GM13977 (cell line): ENCODE measurements at regions not wholly inside any gene's neighbourhood (a gene's known extent, or its start where the extent isn't known, plus 50 kb on each side); places are given as distances from the start of the nearest gene placed in this dataset.

Experiments
- DNase-seq: peaks from one replicate; pipeline ENCODE4 v3.0.0; 2012; ENCODE audit warnings: low spot score
- in situ Hi-C: fragments of 300-500 bp; cut with MboI; formaldehyde crosslinking; loops from one replicate; pipeline ENCODE4 v1.12.0; 2022; ENCODE audit warnings: low sequenced_read_pairs, low pct_unique_long_range_greater_than_20kb, mixed read lengths, inconsistent platforms; ENCODE audit not compliant: unreplicated experiment
- TF ChIP-seq, protein P1 (sequence below): IDR thresholded peaks from 2 replicates; pipeline ENCODE4 v1.5.1; 2012; ENCODE audit warnings: mild to moderate bottlenecking, control low read depth; ENCODE audit not compliant: insufficient read depth; ENCODE audit errors: extremely low read depth, missing control alignments

DNA sequence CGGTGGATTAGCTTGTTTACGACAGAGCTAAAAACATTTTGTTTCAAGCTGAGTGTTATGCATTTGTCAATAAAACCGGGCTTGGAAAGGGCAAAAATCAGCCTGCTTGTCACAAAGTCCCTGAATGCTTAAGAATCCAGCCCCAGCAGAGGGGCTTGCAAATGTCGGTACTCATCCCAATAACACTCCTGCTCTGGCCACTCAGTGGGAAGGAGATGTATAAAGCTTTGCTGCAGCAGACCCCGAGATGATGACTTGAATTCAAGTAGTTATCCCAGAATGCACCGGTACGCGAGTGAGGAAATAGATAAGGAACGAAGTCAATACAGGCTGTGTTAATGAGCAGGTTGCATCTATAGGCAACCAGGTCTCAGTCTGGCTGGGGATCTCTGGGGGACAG is 662.3 kb downstream of the CCSER2 start:
- no peak for DNase-seq
- TF ChIP-seq, protein P1, sequence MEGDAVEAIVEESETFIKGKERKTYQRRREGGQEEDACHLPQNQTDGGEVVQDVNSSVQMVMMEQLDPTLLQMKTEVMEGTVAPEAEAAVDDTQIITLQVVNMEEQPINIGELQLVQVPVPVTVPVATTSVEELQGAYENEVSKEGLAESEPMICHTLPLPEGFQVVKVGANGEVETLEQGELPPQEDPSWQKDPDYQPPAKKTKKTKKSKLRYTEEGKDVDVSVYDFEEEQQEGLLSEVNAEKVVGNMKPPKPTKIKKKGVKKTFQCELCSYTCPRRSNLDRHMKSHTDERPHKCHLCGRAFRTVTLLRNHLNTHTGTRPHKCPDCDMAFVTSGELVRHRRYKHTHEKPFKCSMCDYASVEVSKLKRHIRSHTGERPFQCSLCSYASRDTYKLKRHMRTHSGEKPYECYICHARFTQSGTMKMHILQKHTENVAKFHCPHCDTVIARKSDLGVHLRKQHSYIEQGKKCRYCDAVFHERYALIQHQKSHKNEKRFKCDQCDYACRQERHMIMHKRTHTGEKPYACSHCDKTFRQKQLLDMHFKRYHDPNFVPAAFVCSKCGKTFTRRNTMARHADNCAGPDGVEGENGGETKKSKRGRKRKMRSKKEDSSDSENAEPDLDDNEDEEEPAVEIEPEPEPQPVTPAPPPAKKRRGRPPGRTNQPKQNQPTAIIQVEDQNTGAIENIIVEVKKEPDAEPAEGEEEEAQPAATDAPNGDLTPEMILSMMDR, result no peak
- in situ Hi-C loops, result no loop called here

DNA sequence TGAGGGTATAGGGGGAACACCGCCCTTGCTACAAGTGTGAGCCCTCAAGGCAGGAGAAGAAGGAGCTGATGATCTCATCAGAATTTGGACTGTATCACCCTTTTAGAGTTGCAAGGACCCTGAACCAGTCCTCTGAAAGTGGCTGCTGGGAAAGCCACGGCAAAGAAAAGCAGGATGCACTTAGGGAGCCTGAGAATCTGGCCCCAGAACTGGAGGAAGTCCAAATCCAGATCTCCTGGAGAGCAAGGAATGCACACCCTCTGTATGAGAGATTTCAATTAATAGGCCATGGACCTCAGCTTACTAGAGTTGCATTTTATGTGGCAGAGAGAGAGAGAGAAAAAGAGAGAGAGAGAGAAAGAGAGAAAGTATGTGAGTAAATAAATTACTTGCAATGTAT is 662.9 kb downstream of the CCSER2 start:
- in situ Hi-C loops, result no loop called here
- TF ChIP-seq, protein P1, result no peak
- DNase-seq, result no peak

DNA sequence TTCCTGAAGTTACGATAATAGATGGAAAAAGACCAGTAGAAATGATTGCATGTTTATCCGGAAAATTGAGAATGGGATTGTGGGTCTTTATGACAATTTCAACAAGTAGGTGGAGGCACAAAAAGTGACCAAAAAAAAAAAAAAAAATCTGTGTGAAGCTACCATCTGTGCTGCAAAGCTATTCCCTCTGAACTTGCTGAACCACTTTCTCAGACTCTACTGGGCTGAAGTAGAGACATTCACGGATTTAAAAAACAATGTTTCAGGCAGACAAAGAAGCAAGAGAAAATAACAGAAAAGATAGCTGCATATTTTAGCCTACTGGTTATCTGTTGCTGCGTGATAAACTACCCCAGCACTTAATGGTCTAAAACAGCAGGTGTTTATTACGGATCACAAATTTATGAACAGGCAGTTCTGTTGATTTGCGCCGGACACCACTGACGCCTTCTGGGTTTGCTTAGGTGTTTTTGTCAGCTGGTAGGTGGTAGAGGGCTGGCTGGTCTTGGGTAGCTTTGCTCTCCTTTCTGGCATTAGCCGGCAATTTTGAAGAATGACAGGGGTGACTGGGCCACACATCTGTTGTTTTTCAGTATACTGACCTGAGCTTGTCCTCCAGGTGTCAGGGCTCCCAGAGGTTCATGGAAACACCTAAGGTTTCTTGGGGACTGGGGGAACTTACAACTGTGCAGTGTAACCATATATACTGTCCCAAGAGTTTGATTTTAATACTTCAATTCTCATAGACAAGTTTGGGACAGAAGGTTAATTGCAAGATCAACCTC is 665.1 kb downstream of the CCSER2 start:
- no peak for DNase-seq
- in situ Hi-C loops, result no loop called here
- TF ChIP-seq, protein P1, result no peak

DNA sequence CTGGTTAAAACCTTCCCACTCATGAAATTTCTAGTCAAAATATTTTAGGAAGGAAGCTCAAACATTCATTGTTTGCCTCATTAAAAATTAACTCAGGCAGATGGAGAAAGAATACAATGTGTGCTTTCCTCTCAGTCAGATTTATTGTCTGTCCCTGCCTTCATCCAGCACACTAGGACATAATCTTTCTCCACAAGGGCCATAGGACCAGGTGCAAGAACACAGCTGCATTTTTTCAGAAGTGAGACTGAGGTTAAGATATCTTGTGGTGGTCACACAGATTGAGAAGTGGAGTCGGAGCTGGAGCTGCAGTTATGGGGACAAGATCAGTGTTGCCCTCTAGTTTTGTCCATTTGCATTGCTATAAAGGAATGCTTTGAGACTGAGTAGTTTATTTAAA is 666.3 kb downstream of the CCSER2 start:
- no peak for DNase-seq
- TF ChIP-seq, protein P1, result no peak
- in situ Hi-C loops, result no loop called here

DNA sequence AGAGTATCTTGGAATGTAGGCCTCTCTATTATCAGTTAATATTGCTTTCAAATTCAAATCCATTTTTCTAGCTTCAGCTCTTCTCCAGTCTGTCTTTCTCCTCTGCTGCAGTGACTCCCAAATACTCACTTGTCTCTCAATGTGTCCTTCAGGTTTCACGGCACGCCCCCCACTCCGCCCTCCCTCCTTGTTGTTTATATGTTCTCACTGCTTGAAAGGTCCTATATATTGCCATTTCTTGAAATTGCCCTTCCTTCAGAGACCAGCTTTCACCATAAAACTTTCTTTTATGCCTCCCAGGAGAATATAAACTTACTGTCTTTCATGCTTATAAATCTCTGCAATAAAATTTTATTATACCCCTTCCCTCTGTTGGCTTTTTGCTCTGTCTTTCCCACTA is 668.2 kb downstream of the CCSER2 start:
- TF ChIP-seq, protein P1, result no peak
- in situ Hi-C loops, result no loop called here
- DNase-seq, result no peak

DNA sequence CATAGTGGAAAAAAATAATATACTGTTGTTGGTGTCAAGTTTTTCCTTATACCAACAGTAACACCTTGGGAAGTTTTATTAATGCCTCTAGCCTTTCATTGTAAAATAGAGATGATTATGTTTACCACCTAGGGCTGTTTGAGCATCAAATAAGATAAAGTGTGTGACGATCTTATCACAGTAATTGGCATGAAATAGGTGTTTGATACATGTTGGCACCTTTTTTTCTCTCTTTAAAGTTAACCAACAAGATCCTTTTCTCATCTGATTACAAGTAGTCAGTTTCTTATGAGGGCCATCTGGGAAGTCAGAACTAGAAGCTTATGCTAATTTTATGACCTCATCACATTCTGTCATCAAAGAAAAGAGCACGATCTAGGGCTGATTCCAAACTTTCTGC is 669.5 kb downstream of the CCSER2 start:
- TF ChIP-seq, protein P1, result no peak
- in situ Hi-C loops, result no loop called here
- DNase-seq, result no peak
